ENCODE measurements at regions not wholly inside any gene's neighbourhood (a gene's known extent, or its start where the extent isn't known, plus 50 kb on each side); places are given as distances from the start of the nearest gene placed in this dataset.
"Not testable (repeated sequence)": the region's sequence is repeated elsewhere in the genome, so short reads cannot be mapped to it uniquely, and the experiment has no call there.

GRCh38 chr6:145111407-145111806 is 623.9 kb downstream of the EPM2A start:
- not testable (repeated sequence) for DNase-seq (ENCODE audit: low read depth in 2 of 2)

- DNase-seq (ENCODE audit: low read depth in 2 of 2) = no peak
Measured at GRCh38 chr6:145112711-145113148, 622.6 kb downstream of the EPM2A start.

- DNase-seq (ENCODE audit: low read depth in 2 of 2) = no peak
Measured at GRCh38 chr6:145115638-145116037, 619.7 kb downstream of the EPM2A start.

GRCh38 chr6:145116591-145117178 is 618.6 kb downstream of the EPM2A start:
- no peak for DNase-seq (ENCODE audit: low read depth in 2 of 2)

GRCh38 chr6:145118224-145118623 is 617.1 kb downstream of the EPM2A start:
- DNase-seq (ENCODE audit: low read depth in 2 of 2) = no peak

GRCh38 chr6:145119081-145119480 is 616.2 kb downstream of the EPM2A start:
- DNase-seq (ENCODE audit: low read depth in 2 of 2) = no peak

GRCh38 chr6:145132709-145133108 is 602.6 kb downstream of the EPM2A start:
- DNase-seq (ENCODE audit: low read depth in 2 of 2) = no peak

GRCh38 chr6:145135702-145136101 is 599.6 kb downstream of the EPM2A start:
- DNase-seq (ENCODE audit: low read depth in 2 of 2) = no peak

- no peak for DNase-seq (ENCODE audit: low read depth in 2 of 2)
Measured at GRCh38 chr6:145137425-145137824, 597.9 kb downstream of the EPM2A start.

- no peak for DNase-seq (ENCODE audit: low read depth in 2 of 2)
Measured at GRCh38 chr6:145138469-145139139, 596.7 kb downstream of the EPM2A start.

- DNase-seq (ENCODE audit: low read depth in 2 of 2) = no peak
Measured at GRCh38 chr6:145139140-145139850, 596.0 kb downstream of the EPM2A start.

GRCh38 chr6:145139895-145140294 is 595.4 kb downstream of the EPM2A start:
- no peak for DNase-seq (ENCODE audit: low read depth in 2 of 2)

- DNase-seq (ENCODE audit: low read depth in 2 of 2) = no peak
Measured at GRCh38 chr6:145141572-145141971, 593.7 kb downstream of the EPM2A start.

GRCh38 chr6:145142958-145143357 is 592.4 kb downstream of the EPM2A start:
- DNase-seq (ENCODE audit: low read depth in 2 of 2) = no peak

GRCh38 chr6:145143379-145143778 is 591.9 kb downstream of the EPM2A start:
- no peak for DNase-seq (ENCODE audit: low read depth in 2 of 2)

GRCh38 chr6:145147559-145147958 is 587.8 kb downstream of the EPM2A start:
- no peak for DNase-seq (ENCODE audit: low read depth in 2 of 2)

GRCh38 chr6:145147981-145148749 is 587.2 kb downstream of the EPM2A start:
- DNase-seq (ENCODE audit: low read depth in 2 of 2) = no peak

GRCh38 chr6:145148776-145149175 is 586.5 kb downstream of the EPM2A start:
- no peak for DNase-seq (ENCODE audit: low read depth in 2 of 2)

GRCh38 chr6:145151624-145152023 is 583.7 kb downstream of the EPM2A start:
- DNase-seq (ENCODE audit: low read depth in 2 of 2) = no peak

GRCh38 chr6:145153495-145153894 is 581.8 kb downstream of the EPM2A start:
- no peak for DNase-seq (ENCODE audit: low read depth in 2 of 2)

GRCh38 chr6:145155411-145155810 is 579.9 kb downstream of the EPM2A start:
- no peak for DNase-seq (ENCODE audit: low read depth in 2 of 2)
